GM21528 (cell line): ENCODE measurements at regions not wholly inside any gene's neighbourhood (a gene's known extent, or its start where the extent isn't known, plus 50 kb on each side); places are given as distances from the start of the nearest gene placed in this dataset.
"Not testable (repeated sequence)": the region's sequence is repeated elsewhere in the genome, so short reads cannot be mapped to it uniquely, and the experiment has no call there.

Experiments used
- ATAC-seq: cut with Tn5 transposase; IDR thresholded peaks from one replicate; pipeline ENCODE4 v1.9.1; 2021; ENCODE audit warnings: mild to moderate bottlenecking, moderate library complexity; ENCODE audit not compliant: unreplicated experiment, low FRiP score

- not testable (repeated sequence) for ATAC-seq
Observed at GRCh38 chr2:242089213-242089549, 219.7 kb downstream of the RTP5 start.

GRCh38 chr2:242097278-242097677 lies 227.7 kb downstream of the RTP5 start:
- not testable (repeated sequence) for ATAC-seq

GRCh38 chr2:242098034-242098433 lies 228.5 kb downstream of the RTP5 start:
- no peak for ATAC-seq

GRCh38 chr2:242098445-242099128 lies 229.1 kb downstream of the RTP5 start:
- ATAC-seq, result no peak

GRCh38 chr2:242103093-242103492 lies 233.6 kb downstream of the RTP5 start:
- ATAC-seq, result not testable (repeated sequence)

- ATAC-seq, result not testable (repeated sequence)
Observed at GRCh38 chr2:242104202-242104956, 234.8 kb downstream of the RTP5 start.

- ATAC-seq, result not testable (repeated sequence)
Observed at GRCh38 chr2:242107065-242107464, 237.5 kb downstream of the RTP5 start.

- not testable (repeated sequence) for ATAC-seq
Observed at GRCh38 chr2:242108797-242109500, 239.4 kb downstream of the RTP5 start.

- not testable (repeated sequence) for ATAC-seq
Observed at GRCh38 chr2:242109819-242110218, 240.3 kb downstream of the RTP5 start.

- not testable (repeated sequence) for ATAC-seq
Observed at GRCh38 chr2:242111954-242112353, 242.4 kb downstream of the RTP5 start.

- ATAC-seq, result not testable (repeated sequence)
Observed at GRCh38 chr2:242113492-242113891, 244.0 kb downstream of the RTP5 start.

- not testable (repeated sequence) for ATAC-seq
Observed at GRCh38 chr2:242116676-242117075, 247.1 kb downstream of the RTP5 start.

GRCh38 chr2:242117305-242117704 lies 247.8 kb downstream of the RTP5 start:
- ATAC-seq, result not testable (repeated sequence)

- ATAC-seq, result not testable (repeated sequence)
Observed at GRCh38 chr2:242119682-242120081, 250.2 kb downstream of the RTP5 start.

GRCh38 chr2:242130682-242131081 lies 261.2 kb downstream of the RTP5 start:
- not testable (repeated sequence) for ATAC-seq

GRCh38 chr2:242159921-242160320 lies 290.4 kb downstream of the RTP5 start:
- ATAC-seq, result not testable (repeated sequence)

GRCh38 chr2:242165115-242165514 lies 295.6 kb downstream of the RTP5 start:
- not testable (repeated sequence) for ATAC-seq

GRCh38 chr2:242171290-242171689 lies 301.8 kb downstream of the RTP5 start:
- not testable (repeated sequence) for ATAC-seq
